ENCODE measurements at regions not wholly inside any gene's neighbourhood (a gene's known extent, or its start where the extent isn't known, plus 50 kb on each side); places are given as distances from the start of the nearest gene placed in this dataset.

- TF ChIP-seq REST (IDR thresholded peaks at IDR 0.05; ENCODE audit: insufficient read depth in 1 of 2, low read depth in 2 of 2, low read length in 2 of 2): no peak
- no peak for TF ChIP-seq POLR2AphosphoS5 (IDR thresholded peaks at IDR 0.05; ENCODE audit: low read depth, low read length)
- no peak for TF ChIP-seq SIN3A (IDR thresholded peaks at IDR 0.05; ENCODE audit: borderline replicate concordance, insufficient read depth, low read length)
- no peak for TF ChIP-seq FOXP2 (optimal IDR thresholded peaks at IDR 0.05; ENCODE audit: borderline replicate concordance, extremely low read depth, extremely low read length, insufficient read depth)
- TF ChIP-seq TAF1 (IDR thresholded peaks at IDR 0.05; ENCODE audit: borderline replicate concordance, insufficient read depth, low read length): no peak
Observed at GRCh38 chr6:27753668-27754407, 158.4 kb downstream of the OR2B2 start.

GRCh38 chr6:27752038-27752885 lies 159.9 kb downstream of the OR2B2 start:
- TF ChIP-seq FOXP2 (optimal IDR thresholded peaks at IDR 0.05; ENCODE audit: borderline replicate concordance, extremely low read depth, extremely low read length, insufficient read depth) (no peak), POLR2AphosphoS5 (IDR thresholded peaks at IDR 0.05; ENCODE audit: low read depth, low read length) (no peak), SIN3A (IDR thresholded peaks at IDR 0.05; ENCODE audit: borderline replicate concordance, insufficient read depth, low read length) (peak; percentile 49; the same call in 1 of the 2 replicates), REST (IDR thresholded peaks at IDR 0.05; ENCODE audit: insufficient read depth in 1 of 2, low read depth in 2 of 2, low read length in 2 of 2) (no peak), TAF1 (IDR thresholded peaks at IDR 0.05; ENCODE audit: borderline replicate concordance, insufficient read depth, low read length) (no peak)

GRCh38 chr6:27748661-27749060 lies 163.5 kb downstream of the OR2B2 start:
- TF ChIP-seq SIN3A (IDR thresholded peaks at IDR 0.05; ENCODE audit: borderline replicate concordance, insufficient read depth, low read length) (no peak), FOXP2 (optimal IDR thresholded peaks at IDR 0.05; ENCODE audit: borderline replicate concordance, extremely low read depth, extremely low read length, insufficient read depth) (no peak), TAF1 (IDR thresholded peaks at IDR 0.05; ENCODE audit: borderline replicate concordance, insufficient read depth, low read length) (no peak), REST (IDR thresholded peaks at IDR 0.05; ENCODE audit: insufficient read depth in 1 of 2, low read depth in 2 of 2, low read length in 2 of 2) (no peak), POLR2AphosphoS5 (IDR thresholded peaks at IDR 0.05; ENCODE audit: low read depth, low read length) (no peak)

GRCh38 chr6:27747637-27748036 lies 164.6 kb downstream of the OR2B2 start:
- TF ChIP-seq TAF1 (IDR thresholded peaks at IDR 0.05; ENCODE audit: borderline replicate concordance, insufficient read depth, low read length): no peak
- no peak for TF ChIP-seq POLR2AphosphoS5 (IDR thresholded peaks at IDR 0.05; ENCODE audit: low read depth, low read length)
- no peak for TF ChIP-seq REST (IDR thresholded peaks at IDR 0.05; ENCODE audit: insufficient read depth in 1 of 2, low read depth in 2 of 2, low read length in 2 of 2)
- TF ChIP-seq FOXP2 (optimal IDR thresholded peaks at IDR 0.05; ENCODE audit: borderline replicate concordance, extremely low read depth, extremely low read length, insufficient read depth): no peak
- no peak for TF ChIP-seq SIN3A (IDR thresholded peaks at IDR 0.05; ENCODE audit: borderline replicate concordance, insufficient read depth, low read length)
